HL-60 (cell line): ENCODE measurements at regions not wholly inside any gene's neighbourhood (a gene's known extent, or its start where the extent isn't known, plus 50 kb on each side); places are given as distances from the start of the nearest gene placed in this dataset.
"Not testable (repeated sequence)": the region's sequence is repeated elsewhere in the genome, so short reads cannot be mapped to it uniquely, and the experiment has no call there.

Experiments used
- CTCF ChIP-seq: IDR thresholded peaks from one replicate; pipeline ENCODE4 v1.5.1; 2011; ENCODE audit warnings: low read length, control low read depth, inconsistent platforms; ENCODE audit not compliant: insufficient read depth
- POLR2AphosphoS5 ChIP-seq: IDR thresholded peaks from 2 replicates; pipeline ENCODE4 v1.6.1; 2012; ENCODE audit warnings: low read depth

- not testable (repeated sequence) for TF ChIP-seq CTCF, POLR2AphosphoS5
Measured at GRCh38 chr5:14676-15075, 77.3 kb upstream of the PLEKHG4B start.
